Activated gamma-delta T cell (primary cell): ENCODE measurements at regions not wholly inside any gene's neighbourhood (a gene's known extent, or its start where the extent isn't known, plus 50 kb on each side); places are given as distances from the start of the nearest gene placed in this dataset.
"Not testable (repeated sequence)": the region's sequence is repeated elsewhere in the genome, so short reads cannot be mapped to it uniquely, and the experiment has no call there.

Experiments used
- DNase-seq: peaks from one replicate; lab custom pipeline; 2025; lab: John Stamatoyannopoulos, UW

- not testable (repeated sequence) for DNase-seq
These were observed 84.5 kb upstream of the FBXO28 start for GRCh38 chr1:224029286-224030025.

- not testable (repeated sequence) for DNase-seq
These were observed 85.1 kb upstream of the FBXO28 start for GRCh38 chr1:224028802-224029201.

GRCh38 chr1:224023122-224023521, 90.8 kb upstream of the FBXO28 start:
- not testable (repeated sequence) for DNase-seq

GRCh38 chr1:224022249-224022970, 91.5 kb upstream of the FBXO28 start:
- not testable (repeated sequence) for DNase-seq

GRCh38 chr1:224019866-224020265, 94.0 kb upstream of the FBXO28 start:
- DNase-seq: not testable (repeated sequence)

- DNase-seq: not testable (repeated sequence)
These were observed 98.1 kb upstream of the FBXO28 start for GRCh38 chr1:224015782-224016181.

GRCh38 chr1:224014330-224014649, 99.6 kb upstream of the FBXO28 start:
- DNase-seq: no peak

GRCh38 chr1:224013626-224014329, 100.1 kb upstream of the FBXO28 start:
- not testable (repeated sequence) for DNase-seq

- DNase-seq: not testable (repeated sequence)
These were observed 101.0 kb upstream of the FBXO28 start for GRCh38 chr1:224012807-224013434.

GRCh38 chr1:224012162-224012561, 101.7 kb upstream of the FBXO28 start:
- DNase-seq: not testable (repeated sequence)

GRCh38 chr1:224011751-224012150, 102.2 kb upstream of the FBXO28 start:
- not testable (repeated sequence) for DNase-seq

- not testable (repeated sequence) for DNase-seq
These were observed 102.8 kb upstream of the FBXO28 start for GRCh38 chr1:224011153-224011552.

GRCh38 chr1:224005973-224006372, 107.9 kb upstream of the FBXO28 start:
- DNase-seq: not testable (repeated sequence)

- DNase-seq: not testable (repeated sequence)
These were observed 109.2 kb upstream of the FBXO28 start for GRCh38 chr1:224004552-224005315.

- DNase-seq: not testable (repeated sequence)
These were observed 110.0 kb upstream of the FBXO28 start for GRCh38 chr1:224003896-224004295.

GRCh38 chr1:224001757-224002156, 112.2 kb upstream of the FBXO28 start:
- not testable (repeated sequence) for DNase-seq

- DNase-seq: not testable (repeated sequence)
These were observed 114.2 kb upstream of the FBXO28 start for GRCh38 chr1:223999761-224000160.

GRCh38 chr1:223998676-223999455, 115.0 kb upstream of the FBXO28 start:
- DNase-seq: not testable (repeated sequence)

- not testable (repeated sequence) for DNase-seq
These were observed 117.5 kb upstream of the FBXO28 start for GRCh38 chr1:223996376-223996775.

GRCh38 chr1:223992456-223993246, 121.3 kb upstream of the FBXO28 start:
- DNase-seq: peak; percentile 100
